Activated gamma-delta T cell (primary cell): ENCODE measurements at regions not wholly inside any gene's neighbourhood (a gene's known extent, or its start where the extent isn't known, plus 50 kb on each side); places are given as distances from the start of the nearest gene placed in this dataset.

Source experiments
- DNase-seq: peaks from one replicate; lab custom pipeline; 2025; lab: John Stamatoyannopoulos, UW

DNA sequence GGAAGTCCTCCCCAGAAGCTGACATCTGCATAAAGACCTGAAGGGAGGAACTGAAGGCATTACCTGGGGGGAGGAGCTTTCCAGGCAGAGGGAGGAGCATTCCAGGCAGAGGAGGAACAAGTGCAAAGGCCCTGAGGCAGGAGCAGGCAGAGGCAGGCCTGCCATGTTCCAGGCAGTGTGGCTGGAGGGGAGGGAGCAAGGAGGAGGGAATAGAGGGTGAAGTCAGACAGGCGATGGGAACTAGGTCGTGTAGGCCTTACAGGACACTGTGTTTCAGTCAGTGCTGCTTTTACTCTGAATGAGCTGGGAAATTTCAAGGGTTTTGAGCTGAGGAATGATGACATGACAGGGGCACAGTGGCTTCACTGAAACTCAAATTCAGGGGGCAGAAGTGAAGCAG is 292.7 kb downstream of the BCOR start:
- DNase-seq = no peak

DNA sequence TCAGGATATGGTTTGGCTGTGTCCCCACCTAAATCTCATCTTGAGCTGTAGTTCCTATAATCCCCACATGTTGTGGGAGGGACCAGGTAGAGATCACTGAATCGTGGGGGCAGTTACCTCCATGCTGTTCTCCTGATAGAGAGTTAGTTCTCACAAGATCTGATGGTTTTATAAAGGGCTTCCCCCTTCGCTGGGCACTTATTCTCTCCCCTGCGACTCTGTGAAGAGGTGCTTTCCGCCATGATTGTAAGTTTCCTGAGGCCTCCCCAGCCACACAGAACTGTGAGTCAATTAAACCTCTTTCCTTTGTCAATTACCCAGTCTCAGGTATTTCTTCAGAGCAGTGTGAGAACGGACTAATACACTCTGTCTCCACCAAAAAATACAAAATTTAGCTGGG is 291.9 kb downstream of the BCOR start:
- no peak for DNase-seq

DNA sequence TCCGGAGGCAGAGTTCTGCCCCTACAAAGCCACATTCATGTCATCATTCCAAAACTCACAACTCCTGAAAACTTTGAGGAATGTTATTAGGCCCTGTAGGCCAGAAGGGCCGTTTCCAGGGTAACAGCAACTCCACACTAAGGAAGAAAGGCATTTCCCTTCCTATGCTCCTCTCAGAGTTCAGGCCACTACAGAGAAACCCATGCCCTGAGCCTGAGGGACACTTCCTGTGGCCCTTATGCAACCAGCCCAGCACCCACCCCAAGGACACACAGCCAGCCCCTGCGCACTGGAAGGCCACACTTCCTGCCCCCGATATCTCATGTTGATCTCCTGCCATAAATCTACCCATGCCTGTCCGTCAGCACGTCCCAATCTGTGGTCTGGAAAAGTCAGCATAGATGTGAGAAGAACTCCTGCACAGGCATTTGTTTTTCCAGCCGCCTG is 289.3 kb downstream of the BCOR start:
- no peak for DNase-seq

DNA sequence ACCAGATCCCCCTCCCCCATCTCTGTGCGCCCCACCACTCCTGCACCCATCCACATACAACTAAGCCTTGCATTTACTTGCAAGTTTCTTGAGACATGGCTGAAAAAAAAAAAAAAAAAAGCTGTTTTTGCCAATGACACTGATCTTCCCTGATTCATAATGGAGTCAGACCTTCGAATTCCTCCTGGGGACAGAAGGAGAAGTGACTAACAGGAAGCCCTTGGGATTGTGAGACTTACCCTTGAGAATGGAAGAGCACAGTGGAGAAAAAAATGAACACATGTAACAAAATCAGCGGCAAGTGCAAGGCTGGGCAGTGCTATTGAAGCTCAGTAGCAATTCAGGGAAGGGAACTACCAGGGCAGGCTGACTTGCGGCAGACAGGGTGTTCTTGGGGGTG is 288.4 kb downstream of the BCOR start:
- DNase-seq = no peak

DNA sequence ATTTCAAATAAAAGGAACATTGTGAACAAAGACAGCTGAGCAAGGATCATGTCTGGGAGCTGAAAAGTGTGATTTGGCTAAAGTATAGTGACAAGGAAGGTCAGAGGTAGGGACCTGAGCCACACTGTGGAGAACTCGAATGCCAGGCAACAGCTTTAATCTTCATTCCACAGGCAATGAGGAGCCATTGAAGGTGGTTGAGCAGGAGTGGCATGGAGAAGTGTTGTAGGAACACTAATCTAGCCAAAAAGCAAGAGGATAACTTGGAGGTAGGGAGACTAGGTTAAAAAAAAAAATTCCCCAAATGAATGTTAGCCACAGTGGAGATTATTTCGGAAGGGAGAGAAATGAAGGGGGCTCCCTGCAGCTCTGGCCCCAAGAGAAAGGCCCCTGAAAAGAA is 286.9 kb downstream of the BCOR start:
- no peak for DNase-seq

DNA sequence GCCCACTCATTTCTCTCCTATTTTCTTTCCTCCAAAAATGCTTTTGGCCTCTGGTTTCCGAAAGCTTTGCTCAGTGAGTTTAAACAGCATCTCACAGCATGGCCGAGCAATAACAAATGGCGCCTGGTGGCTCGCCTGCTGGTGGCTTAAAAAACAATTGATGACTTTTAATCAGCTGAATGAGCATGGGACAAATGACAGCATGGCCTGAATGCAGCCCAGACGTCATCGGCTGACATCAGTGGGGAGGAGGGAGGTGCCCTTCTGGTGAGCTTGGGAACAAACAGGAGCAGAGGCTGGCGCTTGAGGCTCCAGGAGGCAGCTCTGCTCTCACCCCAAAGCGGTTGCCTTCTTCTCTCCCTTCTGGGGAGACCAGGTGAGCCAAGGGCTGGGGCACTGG is 286.4 kb downstream of the BCOR start:
- no peak for DNase-seq

DNA sequence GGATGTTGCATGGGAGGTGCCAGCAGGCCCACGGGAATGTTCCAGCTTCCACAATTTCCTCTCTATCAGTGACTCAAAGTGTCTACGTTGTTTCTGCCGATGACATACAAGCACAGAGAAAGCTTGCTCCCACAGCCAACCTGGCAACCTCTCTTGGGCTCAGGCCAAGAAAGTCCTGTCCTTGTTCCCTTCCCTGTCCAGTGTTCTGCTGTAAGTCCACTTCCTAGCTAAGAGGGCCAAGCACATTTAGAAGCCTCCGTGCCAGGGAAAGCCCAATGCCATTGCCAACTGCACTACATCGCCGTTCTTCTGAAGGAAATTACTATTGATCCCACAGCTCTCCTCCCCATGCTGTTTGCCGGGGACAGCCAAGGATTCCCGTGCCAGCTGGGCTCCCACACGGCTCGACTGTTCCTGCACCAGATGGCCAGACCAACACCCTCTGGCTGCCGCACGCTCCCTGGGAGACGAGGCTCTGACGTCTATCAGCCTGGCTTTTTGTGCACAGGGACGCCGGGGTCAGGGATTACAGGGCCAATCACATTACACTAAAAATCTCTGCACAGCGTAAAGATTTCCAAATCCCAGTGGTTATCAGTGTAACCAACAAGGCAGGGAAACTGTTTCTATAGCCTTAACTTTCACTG is 284.0 kb downstream of the BCOR start:
- DNase-seq = no peak

DNA sequence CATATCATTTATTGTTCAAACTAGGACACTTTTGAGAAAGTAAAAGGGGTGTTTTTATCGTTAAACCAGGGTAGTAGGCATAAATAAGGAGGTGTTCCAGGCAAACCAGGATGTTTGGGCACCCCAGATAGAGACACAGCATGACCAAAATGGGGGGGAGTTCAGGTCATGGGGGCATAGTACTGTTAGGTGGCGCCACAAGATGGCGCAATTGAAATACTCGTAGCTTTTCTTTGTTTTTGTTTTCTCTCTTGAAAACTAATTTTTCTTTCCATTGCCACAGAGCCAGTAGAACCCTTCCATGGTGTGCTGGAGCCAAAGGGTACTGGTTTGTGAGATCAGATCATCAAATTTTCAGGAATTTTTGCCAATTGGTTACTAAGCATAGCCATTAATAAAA is 283.4 kb downstream of the BCOR start:
- no peak for DNase-seq

DNA sequence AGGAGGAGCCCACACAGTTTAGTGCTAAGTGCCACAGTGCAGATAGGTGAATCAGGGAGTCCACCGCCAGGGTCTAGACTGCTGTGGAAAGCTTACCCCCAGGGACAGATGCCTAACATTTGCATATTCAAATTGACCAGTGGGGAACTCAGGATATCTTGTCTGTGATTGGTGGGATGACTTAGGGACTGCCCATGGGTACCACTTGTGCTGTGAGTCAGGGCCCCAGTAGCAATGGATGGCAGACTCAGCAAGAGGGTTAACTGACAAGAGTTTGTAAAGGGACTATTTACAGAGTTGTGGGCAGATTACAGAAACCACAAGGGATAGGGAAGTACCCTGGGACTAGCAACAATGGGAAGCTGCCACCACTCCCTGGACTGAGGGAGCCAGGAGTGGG is 282.1 kb downstream of the BCOR start:
- no peak for DNase-seq

DNA sequence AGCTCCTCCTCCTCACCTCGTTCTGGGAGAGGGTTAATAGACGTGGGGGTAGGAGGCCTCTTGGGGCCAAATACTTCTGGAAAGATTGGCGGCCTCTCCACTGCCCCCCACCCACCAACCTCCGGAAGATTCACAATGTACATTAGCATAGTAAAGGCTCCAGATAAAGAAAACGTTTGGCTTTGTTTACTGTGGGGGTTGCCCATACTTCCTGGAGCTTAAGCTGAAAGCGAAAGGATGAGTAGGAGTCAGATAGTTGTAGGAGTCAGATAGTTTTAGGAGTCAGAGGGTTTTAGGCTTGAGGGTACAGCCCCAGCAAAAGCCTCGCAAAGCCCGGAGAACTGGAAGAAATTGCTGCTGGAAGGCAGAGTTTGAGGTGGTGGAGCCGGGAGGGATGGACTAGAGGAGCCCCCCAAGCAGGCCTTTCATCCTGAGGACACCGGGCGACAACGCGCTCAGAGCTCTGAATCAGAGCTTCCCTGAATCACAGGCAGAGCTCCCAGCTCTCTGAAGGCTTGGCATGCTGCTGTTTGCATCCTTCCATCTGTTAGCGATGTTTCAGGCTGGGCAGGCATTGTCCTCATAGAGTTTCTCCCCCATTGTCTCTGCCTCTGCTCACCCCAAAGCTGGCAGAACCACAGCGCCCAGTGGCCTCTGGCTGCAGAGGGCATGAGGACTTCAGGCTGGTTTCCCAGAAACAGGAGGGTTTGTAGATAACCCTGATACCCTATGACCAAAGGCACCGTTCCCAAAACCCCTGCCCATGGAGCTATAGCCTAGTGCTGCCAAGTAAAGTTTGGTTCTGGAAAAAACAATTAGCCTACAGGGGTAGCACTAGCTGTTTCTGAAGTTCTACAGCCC is 280.7 kb downstream of the BCOR start:
- DNase-seq = no peak

DNA sequence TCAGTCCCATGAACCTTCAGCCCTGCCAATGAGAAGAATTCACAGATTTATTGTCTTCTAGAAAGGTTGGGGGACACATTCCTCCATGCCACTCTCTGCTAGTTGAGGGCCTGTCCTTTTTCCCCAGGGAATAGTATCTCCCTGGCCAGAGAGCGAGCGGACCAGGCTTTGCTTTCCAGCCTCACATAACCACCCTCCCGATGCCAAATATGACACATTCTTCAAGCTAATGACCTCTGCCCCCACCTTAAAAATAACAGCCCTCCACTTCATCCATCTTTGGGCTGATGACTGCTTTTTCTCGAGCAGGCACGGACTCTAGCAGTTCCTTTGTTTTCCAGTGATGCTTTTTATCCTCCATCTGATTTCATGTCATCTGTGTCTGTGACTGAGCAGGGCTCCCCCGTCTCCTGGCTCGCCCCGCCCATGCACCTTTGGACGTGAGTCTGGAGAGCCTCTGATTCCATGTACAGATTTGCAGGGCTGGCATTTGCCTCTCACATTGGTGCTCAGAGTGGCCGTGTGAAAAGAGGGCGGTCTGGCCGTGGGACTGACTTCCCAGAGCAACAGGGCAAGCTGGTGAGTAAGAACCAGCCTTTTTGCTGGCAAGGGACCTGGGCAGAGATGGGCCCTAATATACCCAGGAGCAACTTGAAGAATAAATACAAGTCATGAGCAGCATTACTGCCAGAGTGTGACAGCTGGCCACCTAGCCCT is 279.8 kb downstream of the BCOR start:
- no peak for DNase-seq

DNA sequence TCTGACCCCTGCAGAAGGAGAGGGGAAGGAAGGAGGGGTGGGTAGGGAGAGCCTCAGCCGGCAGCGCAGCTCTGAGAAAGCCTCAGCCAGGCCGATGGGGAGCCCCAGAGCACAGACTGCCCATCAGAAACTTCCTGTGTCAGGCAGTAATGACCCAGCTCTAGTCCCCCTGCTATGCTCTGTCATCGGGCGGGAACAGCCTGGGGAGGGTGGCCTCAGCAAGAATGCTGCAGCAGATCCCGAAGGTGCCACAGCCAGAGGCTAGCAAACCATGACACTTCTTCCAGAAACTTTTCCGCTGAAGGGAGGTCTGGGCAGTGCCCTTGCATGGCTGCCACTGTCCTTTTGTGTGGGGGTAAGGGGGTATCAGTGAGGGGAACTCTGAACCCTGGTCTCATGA is 279.0 kb downstream of the BCOR start:
- DNase-seq = no peak

DNA sequence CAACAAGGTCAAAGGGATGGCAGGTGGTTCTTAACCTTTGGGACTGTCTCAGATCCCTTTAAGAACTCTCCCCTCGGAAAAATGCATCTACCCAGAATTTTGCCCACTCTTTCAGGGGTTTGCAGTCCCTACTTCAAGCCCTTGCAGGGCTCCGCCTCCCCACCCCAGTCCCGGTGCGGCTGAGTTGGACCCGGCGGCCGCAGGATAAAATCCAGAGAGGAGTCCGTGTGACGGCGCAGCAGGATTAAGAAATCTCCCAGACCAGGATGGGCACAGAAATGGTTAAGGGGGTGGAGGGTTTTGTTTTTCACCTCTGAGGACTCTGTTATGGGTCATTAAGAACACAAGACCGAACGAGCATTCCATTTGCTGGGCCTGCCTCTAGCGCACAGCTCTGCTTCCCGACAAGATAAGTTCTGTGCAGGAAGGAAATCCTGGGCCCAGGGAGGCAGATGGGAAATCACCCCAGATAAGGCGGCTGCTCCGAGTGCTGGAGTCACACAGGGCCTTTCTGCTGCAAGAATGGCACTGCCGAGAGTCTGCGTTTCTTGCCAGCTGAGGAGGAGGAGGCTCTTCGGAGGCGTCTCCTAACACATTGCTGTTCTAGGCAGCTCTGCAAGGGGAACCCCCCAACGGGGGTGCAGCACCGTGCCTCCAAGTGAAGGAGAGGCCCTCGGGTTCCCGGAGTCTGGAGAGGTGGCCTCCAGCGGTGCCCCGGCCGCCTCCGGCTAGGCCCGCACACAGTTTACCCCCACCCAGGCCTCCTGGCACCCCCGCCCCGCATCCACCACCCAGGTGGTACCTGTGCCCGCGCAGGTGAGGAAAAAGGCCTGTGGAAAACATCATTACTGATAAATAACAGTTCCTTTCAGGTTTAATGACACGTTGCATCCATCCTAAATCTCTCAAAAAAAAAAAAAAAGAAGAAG is 277.6 kb downstream of the BCOR start:
- no peak for DNase-seq

DNA sequence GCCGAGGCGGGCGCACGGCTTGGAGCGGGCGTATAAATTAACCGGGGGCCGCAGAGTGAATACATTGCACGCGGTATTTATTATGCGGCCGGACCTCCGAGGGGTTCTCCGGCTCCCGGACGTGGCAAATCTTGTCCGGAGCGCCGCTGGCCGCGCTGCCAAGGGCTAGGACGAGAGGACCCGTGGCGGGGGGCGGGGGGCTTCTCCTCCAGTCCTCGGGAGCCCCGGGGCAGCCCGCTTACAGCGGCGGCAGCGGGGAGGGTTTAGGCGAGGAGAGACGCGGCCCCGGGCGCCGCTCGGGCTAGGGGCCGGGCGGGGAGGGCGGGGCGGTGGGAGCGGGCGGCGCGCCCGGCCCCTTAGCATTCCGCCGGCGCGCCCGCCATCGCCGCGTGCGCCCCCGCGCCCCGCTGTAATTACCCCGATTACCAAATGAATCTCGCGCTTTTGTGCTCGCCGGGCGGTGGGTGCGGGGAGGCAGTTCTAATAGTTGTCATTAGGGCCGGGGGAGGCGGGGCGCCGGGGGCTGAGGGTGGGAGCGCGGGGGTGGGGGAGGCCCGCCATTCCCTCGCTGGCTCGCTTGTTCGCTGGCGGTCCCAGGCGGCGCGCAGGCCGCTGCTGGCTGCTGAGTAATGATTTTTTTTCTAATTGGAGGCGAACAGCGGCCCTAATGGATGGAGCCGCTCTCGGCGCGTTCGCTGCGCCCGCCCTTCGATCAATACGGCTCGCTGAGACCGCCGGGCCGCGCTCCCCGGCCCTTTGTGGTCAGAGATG is 276.6 kb downstream of the BCOR start:
- no peak for DNase-seq

DNA sequence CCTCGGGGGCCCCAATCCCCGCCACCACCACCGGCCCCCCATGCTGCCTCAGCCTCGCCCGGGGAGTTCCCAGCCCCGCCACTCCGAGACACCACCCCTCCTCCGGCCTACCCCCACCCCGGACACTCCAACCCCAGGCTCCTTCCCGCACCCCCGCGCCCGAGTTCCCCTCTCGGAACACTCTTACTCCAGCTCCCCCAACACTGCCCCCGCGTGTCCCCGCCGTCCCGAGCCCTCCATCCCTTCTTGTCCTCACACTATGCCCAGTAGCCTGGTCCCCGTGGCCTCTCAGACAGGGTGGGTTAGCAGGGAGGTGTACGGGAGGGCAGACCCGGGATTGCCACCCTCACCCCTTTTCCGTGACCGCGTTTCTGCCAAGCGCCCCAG is 276.1 kb downstream of the BCOR start:
- DNase-seq = no peak

DNA sequence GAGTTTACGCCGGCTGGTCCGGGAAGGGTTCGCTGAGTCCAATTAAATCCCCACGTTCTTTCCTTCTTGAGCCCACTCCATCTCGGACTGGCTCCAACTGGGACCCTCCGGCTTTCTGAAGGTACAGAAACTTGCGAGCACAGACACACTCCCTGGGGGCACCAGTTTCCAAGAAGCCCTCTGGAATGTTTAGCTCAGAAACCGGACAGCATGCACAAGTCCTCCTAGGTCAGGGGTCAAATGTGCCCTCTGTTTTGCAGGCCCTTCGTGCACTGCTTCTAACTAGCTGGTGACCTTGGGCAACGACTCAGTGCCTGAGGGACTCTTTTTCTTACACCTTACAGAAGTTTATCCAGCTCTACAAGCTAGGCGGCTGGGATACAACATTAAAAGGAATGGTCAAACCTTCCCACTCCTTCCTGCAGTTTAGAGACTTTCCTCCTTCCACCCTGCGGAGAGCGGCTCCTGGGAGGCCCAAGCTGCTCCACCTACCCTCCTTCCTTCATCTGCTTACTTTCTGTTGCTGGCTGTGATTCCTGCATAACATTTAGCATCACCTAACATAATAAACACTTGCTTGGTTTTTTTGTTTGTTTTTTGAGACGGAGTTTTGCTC is 275.5 kb downstream of the BCOR start:
- DNase-seq = no peak

DNA sequence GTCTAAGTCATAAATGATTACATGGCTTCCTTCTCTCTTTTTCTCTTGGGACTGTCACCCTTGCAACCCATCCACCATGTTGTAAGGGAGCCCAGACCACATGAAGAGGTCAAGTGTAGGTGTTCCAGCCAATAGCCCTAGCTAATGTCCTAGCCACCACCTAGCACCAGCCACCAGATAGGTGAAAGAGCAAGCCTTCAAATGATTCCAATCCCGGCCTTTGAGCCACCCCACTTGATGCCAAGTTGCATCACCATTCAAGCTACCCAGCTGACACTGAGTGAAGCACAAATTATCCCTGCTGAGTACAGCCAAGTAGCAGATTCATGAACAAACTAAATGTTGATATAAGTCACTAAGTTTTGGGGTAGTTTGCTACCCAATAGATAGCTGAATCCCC is 274.3 kb downstream of the BCOR start:
- DNase-seq = no peak

DNA sequence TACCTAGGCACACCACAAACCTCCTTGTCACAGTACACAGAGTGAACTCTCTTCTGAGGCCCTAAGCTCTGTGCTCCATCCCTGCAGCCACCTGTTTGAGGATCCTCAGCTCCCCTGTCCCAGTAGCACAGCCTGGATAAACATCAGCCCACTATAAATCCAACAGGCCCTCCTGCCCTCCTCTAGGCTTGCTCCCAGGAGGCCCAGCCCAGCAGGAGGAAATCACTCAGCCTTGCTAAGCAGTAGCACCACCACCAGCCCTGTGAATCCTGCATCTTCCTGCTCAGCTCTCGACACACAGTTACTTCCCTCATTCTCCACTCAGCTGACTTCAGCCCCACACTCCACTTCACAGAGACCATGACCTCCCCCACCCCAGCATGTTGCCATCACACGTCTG is 273.9 kb downstream of the BCOR start:
- no peak for DNase-seq

DNA sequence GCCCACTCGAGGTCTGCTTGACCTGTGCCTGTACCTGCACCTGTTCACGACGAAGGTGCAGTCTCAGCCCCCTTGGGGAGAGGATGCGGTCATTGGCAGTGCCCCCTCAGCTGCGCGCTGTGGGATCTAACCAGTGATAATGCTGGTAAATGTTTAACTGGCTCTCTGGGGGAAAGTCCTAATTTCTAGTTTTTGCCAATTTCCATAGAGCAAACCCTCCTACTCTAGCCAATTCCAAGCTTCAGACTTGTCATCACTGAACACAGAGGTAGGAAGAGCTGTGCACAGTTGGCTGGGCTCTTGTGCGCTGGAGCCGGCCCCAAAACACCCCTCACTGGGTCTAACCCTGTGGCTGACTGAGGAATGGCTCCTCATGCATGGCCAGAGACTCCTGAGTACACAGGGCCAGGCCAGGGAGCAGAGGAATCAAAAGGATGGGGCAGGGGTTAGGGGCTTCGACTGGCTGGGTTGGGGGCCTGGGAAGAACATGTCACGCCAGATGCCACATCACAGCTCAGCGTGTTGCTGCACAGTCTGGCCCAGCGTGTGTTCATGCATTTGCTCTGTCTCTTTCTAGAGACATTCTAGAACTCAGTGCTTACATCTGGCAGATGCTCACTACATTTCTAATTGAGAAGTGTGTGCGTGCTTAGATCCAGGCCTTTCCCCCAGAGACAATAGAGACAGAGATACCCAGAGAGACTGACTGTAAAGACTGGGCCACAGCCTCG is 270.8 kb downstream of the BCOR start:
- no peak for DNase-seq

DNA sequence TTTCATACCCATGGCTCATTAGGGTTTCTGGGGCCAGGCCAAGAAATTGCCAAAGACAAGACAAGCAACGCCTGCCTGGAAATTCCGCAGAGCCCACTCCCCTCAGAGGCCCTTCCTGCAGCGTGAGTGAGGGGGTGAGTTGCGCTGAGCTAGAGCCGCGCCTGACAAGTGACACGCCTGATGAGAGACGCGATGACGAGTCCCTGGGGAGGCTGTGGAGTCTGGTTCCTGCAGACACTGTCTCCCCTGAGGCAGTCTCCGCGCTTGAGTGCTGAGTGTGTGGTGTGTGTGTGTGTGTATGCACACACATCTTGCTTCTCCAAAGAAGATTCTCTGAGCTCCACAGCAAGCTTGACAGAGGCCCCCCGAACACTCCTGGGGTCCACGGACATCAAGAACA is 269.8 kb downstream of the BCOR start:
- no peak for DNase-seq
